Stimulated activated CD4-positive, alpha-beta T cell treated with anti-CD3 and anti-CD28 coated beads, Interleukin-1b, Interleukin-23, amount 100 ng/mL, for 4 hours (primary cell): ENCODE measurements at regions not wholly inside any gene's neighbourhood (a gene's known extent, or its start where the extent isn't known, plus 50 kb on each side); places are given as distances from the start of the nearest gene placed in this dataset.
"Not testable (repeated sequence)": the region's sequence is repeated elsewhere in the genome, so short reads cannot be mapped to it uniquely, and the experiment has no call there.

Experiments used
- DNase-seq, 2 donors: peaks; one replicate each; pipeline ENCODE4 v3.0.0-alpha.2; 2020; ENCODE audit warnings: low read depth in 2 of 2

GRCh38 chr12:131312793-131313545, 359.3 kb downstream of the ADGRD1 start:
- no peak for DNase-seq

DNA sequence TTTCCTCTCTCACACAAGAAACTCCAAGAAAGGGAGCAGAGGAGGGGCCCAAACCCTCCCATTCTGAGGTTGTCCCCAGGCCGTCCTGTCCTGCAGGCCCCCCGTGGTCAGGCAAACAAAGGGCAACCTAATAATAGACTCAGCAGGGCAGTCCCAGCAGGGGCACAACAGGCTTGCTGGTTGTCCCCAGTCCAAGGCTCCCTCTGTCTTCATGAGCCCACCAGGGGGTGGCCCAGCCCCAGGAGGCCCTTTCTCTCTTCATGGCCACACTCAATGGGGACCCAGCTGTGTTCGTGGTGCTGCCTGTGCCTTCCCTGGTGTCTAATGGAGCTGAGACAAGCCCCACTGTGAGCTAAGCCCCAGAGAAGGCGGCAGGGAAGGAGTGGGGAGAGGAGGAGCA, 359.9 kb downstream of the ADGRD1 start:
- no peak for DNase-seq

- DNase-seq, result no peak
These were observed 360.9 kb downstream of the ADGRD1 start for GRCh38 chr12:131314524-131315090.

DNA sequence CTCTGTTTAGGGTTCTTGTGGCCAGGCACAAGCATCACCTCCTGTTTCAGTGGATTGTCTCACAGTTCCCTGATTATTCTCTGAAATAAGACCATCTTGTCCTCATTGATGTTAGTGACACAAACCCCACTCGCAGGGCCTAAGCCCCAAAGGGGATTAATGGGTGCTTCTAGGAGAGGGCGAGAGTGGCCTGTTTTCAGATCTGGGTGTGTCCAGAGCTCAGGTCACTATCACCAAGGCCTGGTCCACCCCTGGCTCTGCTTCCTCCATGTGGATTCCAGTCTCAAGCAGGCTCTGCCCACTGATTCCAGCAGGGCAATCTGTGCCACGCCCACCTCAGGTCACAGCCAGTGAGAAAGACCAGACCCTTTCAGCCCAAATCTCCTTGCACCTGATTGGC, 361.9 kb downstream of the ADGRD1 start:
- no peak for DNase-seq

DNA sequence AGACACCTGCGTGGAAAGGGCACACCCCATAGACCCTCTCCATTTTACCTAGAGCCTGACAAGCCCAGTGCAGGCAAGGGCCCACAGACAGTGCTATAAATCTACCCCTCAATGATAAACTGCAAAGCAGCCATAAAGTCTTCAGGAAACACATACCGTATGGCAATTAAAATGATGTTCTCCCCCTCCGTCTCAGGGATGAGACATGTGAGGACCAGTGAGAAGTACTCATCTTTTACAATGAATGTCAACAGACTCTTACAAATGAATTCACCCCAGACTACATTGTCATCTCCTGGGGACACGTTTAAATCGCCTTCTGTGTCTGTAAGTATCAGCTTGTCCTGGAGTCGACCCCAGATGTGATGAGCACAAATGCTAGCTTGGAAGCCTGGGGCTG, 362.7 kb downstream of the ADGRD1 start:
- DNase-seq, result no peak

- DNase-seq, result no peak
These were observed 364.5 kb downstream of the ADGRD1 start for GRCh38 chr12:131318045-131318685.

DNA sequence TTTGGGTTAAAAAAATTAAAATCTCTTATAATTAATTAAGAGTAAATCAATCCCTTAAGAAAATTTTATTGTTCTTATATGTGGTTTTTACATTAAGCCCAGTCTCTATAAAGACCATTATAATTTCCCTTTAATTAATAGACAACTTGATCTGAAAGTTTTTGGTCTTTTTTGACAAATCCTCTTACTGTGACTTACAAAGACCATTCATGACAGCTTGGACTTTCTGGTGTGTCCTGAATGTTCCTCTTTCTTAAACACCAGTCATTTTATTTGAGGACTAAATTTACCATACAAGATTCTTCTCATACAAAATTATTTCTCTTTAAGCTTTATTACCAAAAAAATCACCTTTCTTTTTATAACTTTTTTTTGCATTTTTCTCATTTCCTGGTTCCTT, 368.3 kb downstream of the ADGRD1 start:
- DNase-seq, result no peak

- DNase-seq, result not testable (repeated sequence)
These were observed 368.8 kb downstream of the ADGRD1 start for GRCh38 chr12:131322460-131322859.

GRCh38 chr12:131323879-131324278, 370.2 kb downstream of the ADGRD1 start:
- no peak for DNase-seq

- no peak for DNase-seq
These were observed 374.1 kb downstream of the ADGRD1 start for GRCh38 chr12:131327521-131328488.

- DNase-seq, result not testable (repeated sequence)
These were observed 375.4 kb downstream of the ADGRD1 start for GRCh38 chr12:131328861-131329845.

DNA sequence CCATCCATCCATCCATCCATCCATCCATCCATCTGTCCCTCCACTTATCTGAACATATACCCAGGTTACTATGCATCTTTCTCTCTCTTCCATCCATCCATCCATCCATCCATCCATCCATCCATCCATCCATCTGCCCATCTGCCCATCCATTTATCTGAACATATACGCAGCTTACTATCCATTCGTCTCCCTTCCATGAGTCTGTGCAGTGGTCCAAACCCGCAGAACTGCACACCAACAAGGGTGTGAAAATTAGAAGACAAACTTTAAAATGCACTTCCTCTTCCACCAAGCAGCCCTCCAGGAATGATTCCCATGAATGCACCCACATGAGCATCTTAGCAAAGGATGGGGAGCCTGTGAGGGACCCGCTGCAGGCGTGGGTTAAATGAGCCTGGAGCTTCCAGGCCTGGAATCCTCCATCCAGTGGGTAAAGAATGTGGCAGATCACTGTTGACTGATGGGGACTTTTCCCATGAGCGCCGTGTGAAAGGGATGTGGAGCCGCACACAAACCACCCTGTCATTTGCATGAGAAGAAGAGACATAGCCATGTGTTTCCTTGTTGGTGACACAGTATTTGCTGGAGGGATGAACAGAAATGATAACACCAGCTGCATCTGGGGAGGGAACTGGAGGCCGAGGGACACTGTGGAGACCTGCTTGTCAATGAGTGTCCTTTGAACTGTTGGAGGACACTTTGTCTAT, 376.6 kb downstream of the ADGRD1 start:
- no peak for DNase-seq

GRCh38 chr12:131331148-131331750, 377.5 kb downstream of the ADGRD1 start:
- no peak for DNase-seq

DNA sequence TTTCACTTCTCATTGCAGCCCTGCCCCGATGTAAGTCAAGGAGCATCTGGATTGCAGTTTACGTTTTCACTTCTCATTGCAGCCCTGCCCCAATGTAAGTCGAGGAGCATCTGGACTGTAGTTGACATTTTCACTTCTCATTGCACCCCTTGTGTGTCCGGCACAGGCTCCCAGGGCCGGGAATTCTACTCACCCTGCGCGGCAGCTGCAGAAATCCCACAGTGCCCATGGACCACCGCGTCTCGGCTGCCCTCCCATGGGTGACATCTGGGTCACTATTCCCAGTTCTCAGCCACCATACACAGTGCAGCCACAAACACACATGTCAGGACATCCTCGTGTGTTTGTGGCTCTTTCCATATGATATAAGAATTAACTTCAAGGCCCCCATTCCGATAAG, 378.5 kb downstream of the ADGRD1 start:
- no peak for DNase-seq

- DNase-seq, result no peak
These were observed 377.8 kb upstream of the SFSWAP start for GRCh38 chr12:131333136-131333535.

GRCh38 chr12:131333621-131334440, 377.1 kb upstream of the SFSWAP start:
- DNase-seq, result no peak

- no peak for DNase-seq
These were observed 376.1 kb upstream of the SFSWAP start for GRCh38 chr12:131334835-131335234.

- no peak for DNase-seq
These were observed 375.4 kb upstream of the SFSWAP start for GRCh38 chr12:131335456-131335855.

GRCh38 chr12:131337861-131338260, 373.0 kb upstream of the SFSWAP start:
- DNase-seq, result not testable (repeated sequence)
